ENCODE measurements at regions not wholly inside any gene's neighbourhood (a gene's known extent, or its start where the extent isn't known, plus 50 kb on each side); places are given as distances from the start of the nearest gene placed in this dataset.

- 15% methylated on average over 4 of the region's 4 CpGs for WGBS (ENCODE audit: low lambda C conversion rate, missing lambda C conversion rate)
- DNase-seq (ENCODE audit: low spot score), result peak; percentile 55
- no peak overlapping the region for H3K4me2 ChIP-seq
Observed at GRCh38 chr13:53254500-53254899, 225.9 kb downstream of the OLFM4 start.

GRCh38 chr13:53255795-53256194 lies 227.2 kb downstream of the OLFM4 start:
- Histone ChIP-seq H2AFZ (no peak overlapping the region), H3K4me3 (no peak overlapping the region), H3K9me2 (replicated peaks; ENCODE audit: insufficient read depth) (no peaks in the 10 kb centered on the region), H3K4me1 (ENCODE audit: insufficient read depth) (no peaks in the 10 kb centered on the region), H3K36me3 (replicated peaks; ENCODE audit: insufficient read depth, low read depth) (no peaks in the 10 kb centered on the region), H3K27ac (no peak overlapping the region), H3K79me2 (no peaks in the 10 kb centered on the region), H3K27me3 (no peaks in the 10 kb centered on the region), H4K20me1 (ENCODE audit: insufficient read depth, poor library complexity, severe bottlenecking) (no peaks in the 10 kb centered on the region), H3K4me2 (no peak overlapping the region), H3K9me3 (ENCODE audit: low read depth) (no peaks in the 10 kb centered on the region)
- WGBS (ENCODE audit: low lambda C conversion rate, missing lambda C conversion rate), result 95% methylated on average over 5 of the region's 5 CpGs
- TF ChIP-seq EZH2phosphoT487 (IDR thresholded peaks at IDR 0.05; ENCODE audit: low read depth, severe bottlenecking, unreplicated experiment) (no peak), CTCF (IDR thresholded peaks at IDR 0.05; ENCODE audit: poor library complexity) (no peak), EZH2 (IDR thresholded peaks at IDR 0.05; ENCODE audit: borderline replicate concordance) (no peak)
- no peak for DNase-seq (ENCODE audit: low spot score)

More at GRCh38 chr13:53254500-53254899, 225.9 kb downstream of the OLFM4 start:
- no peaks in the 10 kb centered on the region for H3K27me3 ChIP-seq
- no peaks in the 10 kb centered on the region for H3K9me3 ChIP-seq (ENCODE audit: low read depth)
- H3K4me3 ChIP-seq, result no peak overlapping the region
- no peaks in the 10 kb centered on the region for H3K9me2 ChIP-seq (replicated peaks; ENCODE audit: insufficient read depth)
- no peak overlapping the region for H2AFZ ChIP-seq
- H3K36me3 ChIP-seq (replicated peaks; ENCODE audit: insufficient read depth, low read depth), result no peaks in the 10 kb centered on the region
- H4K20me1 ChIP-seq (ENCODE audit: insufficient read depth, poor library complexity, severe bottlenecking), result no peaks in the 10 kb centered on the region
- no peaks in the 10 kb centered on the region for H3K4me1 ChIP-seq (ENCODE audit: insufficient read depth)
- no peak overlapping the region for H3K27ac ChIP-seq
- TF ChIP-seq EZH2phosphoT487 (IDR thresholded peaks at IDR 0.05; ENCODE audit: low read depth, severe bottlenecking, unreplicated experiment) (no peak), CTCF (IDR thresholded peaks at IDR 0.05; ENCODE audit: poor library complexity) (no peak), EZH2 (IDR thresholded peaks at IDR 0.05; ENCODE audit: borderline replicate concordance) (no peak)
- no peaks in the 10 kb centered on the region for H3K79me2 ChIP-seq

- Histone ChIP-seq H3K4me1 (ENCODE audit: insufficient read depth) (no peaks in the 10 kb centered on the region), H4K20me1 (ENCODE audit: insufficient read depth, poor library complexity, severe bottlenecking) (no peaks in the 10 kb centered on the region), H3K79me2 (no peaks in the 10 kb centered on the region), H3K36me3 (replicated peaks; ENCODE audit: insufficient read depth, low read depth) (no peaks in the 10 kb centered on the region), H3K4me2 (no peak overlapping the region), H3K27ac (no peak overlapping the region), H2AFZ (no peak overlapping the region), H3K4me3 (no peak overlapping the region), H3K9me3 (ENCODE audit: low read depth) (no peaks in the 10 kb centered on the region), H3K9me2 (replicated peaks; ENCODE audit: insufficient read depth) (no peaks in the 10 kb centered on the region), H3K27me3 (peaks cover 7% of the 10 kb centered on the region)
- no peak for TF ChIP-seq EZH2phosphoT487 (IDR thresholded peaks at IDR 0.05; ENCODE audit: low read depth, severe bottlenecking, unreplicated experiment)
- no peak for TF ChIP-seq CTCF (IDR thresholded peaks at IDR 0.05; ENCODE audit: poor library complexity)
- no peak for TF ChIP-seq EZH2 (IDR thresholded peaks at IDR 0.05; ENCODE audit: borderline replicate concordance)
- 70% methylated on average over 8 of the region's 8 CpGs for WGBS (ENCODE audit: low lambda C conversion rate, missing lambda C conversion rate)
- DNase-seq (ENCODE audit: low spot score), result no peak
Observed at GRCh38 chr13:53260594-53260993, 232.0 kb downstream of the OLFM4 start.
